ENCODE measurements at regions not wholly inside any gene's neighbourhood (a gene's known extent, or its start where the extent isn't known, plus 50 kb on each side); places are given as distances from the start of the nearest gene placed in this dataset.
"Not testable (repeated sequence)": the region's sequence is repeated elsewhere in the genome, so short reads cannot be mapped to it uniquely, and the experiment has no call there.

DNA sequence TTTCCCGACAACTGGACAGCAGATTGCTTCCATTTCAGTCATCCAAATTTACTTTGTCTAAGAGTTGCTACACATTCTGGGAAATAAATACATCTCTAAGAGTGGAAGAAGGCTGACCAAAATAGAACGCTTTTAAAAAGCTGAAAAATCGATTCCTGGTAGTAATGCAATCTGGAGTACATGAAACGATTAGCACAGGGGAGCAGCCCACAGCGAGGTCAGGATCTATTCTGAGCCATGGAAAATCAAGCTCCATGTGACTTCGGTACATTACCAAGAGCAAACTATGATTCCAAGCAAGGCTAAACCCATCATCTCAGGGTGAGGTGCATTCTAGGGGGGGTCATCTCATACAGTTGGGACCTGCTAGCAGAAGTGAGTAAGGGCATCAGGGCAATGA lies 249.3 kb downstream of the BLID start:
- H3K27ac ChIP-seq, result no peak overlapping the region
- WGBS, 2 donors, result 75 to 83% methylated on average over 6 of the region's 6 CpGs
- H3K9me3 ChIP-seq, result no peaks in the 10 kb centered on the region
- no peaks in the 10 kb centered on the region for H3K27me3 ChIP-seq
- H3K4me3 ChIP-seq, result no peak overlapping the region
- H3K4me1 ChIP-seq, result peaks cover 0 to 3% (median 0%) of the 10 kb centered on the region in 3 donors
- intact Hi-C loops (cut with DNase I), result no loop called here
- H3K36me3 ChIP-seq, result no peaks in the 10 kb centered on the region
- DNase-seq, result no peak
- TF ChIP-seq, protein P1, sequence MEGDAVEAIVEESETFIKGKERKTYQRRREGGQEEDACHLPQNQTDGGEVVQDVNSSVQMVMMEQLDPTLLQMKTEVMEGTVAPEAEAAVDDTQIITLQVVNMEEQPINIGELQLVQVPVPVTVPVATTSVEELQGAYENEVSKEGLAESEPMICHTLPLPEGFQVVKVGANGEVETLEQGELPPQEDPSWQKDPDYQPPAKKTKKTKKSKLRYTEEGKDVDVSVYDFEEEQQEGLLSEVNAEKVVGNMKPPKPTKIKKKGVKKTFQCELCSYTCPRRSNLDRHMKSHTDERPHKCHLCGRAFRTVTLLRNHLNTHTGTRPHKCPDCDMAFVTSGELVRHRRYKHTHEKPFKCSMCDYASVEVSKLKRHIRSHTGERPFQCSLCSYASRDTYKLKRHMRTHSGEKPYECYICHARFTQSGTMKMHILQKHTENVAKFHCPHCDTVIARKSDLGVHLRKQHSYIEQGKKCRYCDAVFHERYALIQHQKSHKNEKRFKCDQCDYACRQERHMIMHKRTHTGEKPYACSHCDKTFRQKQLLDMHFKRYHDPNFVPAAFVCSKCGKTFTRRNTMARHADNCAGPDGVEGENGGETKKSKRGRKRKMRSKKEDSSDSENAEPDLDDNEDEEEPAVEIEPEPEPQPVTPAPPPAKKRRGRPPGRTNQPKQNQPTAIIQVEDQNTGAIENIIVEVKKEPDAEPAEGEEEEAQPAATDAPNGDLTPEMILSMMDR (IDR thresholded peaks at IDR 0.05), result no peak

- WGBS, 2 donors, result 73 to 88% methylated on average over 1 of the region's 1 CpG
- no peak for TF ChIP-seq POLR2A (IDR thresholded peaks at IDR 0.05)
- TF ChIP-seq, protein P1 (IDR thresholded peaks at IDR 0.05), result no peak
- no peaks in the 10 kb centered on the region for H3K36me3 ChIP-seq
Measured at GRCh38 chr11:121864660-121865059, 251.4 kb downstream of the BLID start.

GRCh38 chr11:121863126-121863525 lies 252.9 kb downstream of the BLID start:
- DNase-seq, result no peak
- Histone ChIP-seq H3K9me3 (no peaks in the 10 kb centered on the region), H3K4me3 (no peak overlapping the region), H3K27me3 (no peaks in the 10 kb centered on the region), H3K27ac (no peak overlapping the region), H3K36me3 (no peaks in the 10 kb centered on the region), H3K4me1 (no peaks in the 10 kb centered on the region)
- 62 to 72% methylated on average over 4 of the region's 4 CpGs for WGBS, 2 donors
- intact Hi-C loops (cut with DNase I), result no loop called here
- TF ChIP-seq, protein P1 (IDR thresholded peaks at IDR 0.05), result no peak
- no peak for TF ChIP-seq POLR2A (IDR thresholded peaks at IDR 0.05)

More at GRCh38 chr11:121864660-121865059, 251.4 kb downstream of the BLID start:
- DNase-seq, result no peak
- intact Hi-C loops (cut with DNase I), result no loop called here
- Histone ChIP-seq H3K4me3 (no peak overlapping the region), H3K27ac (no peak overlapping the region), H3K4me1 (no peaks in the 10 kb centered on the region), H3K9me3 (no peaks in the 10 kb centered on the region), H3K27me3 (no peaks in the 10 kb centered on the region)

- H3K9me3 ChIP-seq; H3K36me3 ChIP-seq; H3K4me3 ChIP-seq; intact Hi-C loops (cut with DNase I); H3K4me1 ChIP-seq; H3K27ac ChIP-seq; H3K27me3 ChIP-seq; DNase-seq: not testable (repeated sequence)
- WGBS, 2 donors, result 90 to 100% methylated on average over 1 to 10 of the region's 11 CpGs
Measured at GRCh38 chr11:121855138-121855537, 260.9 kb downstream of the BLID start.

DNA sequence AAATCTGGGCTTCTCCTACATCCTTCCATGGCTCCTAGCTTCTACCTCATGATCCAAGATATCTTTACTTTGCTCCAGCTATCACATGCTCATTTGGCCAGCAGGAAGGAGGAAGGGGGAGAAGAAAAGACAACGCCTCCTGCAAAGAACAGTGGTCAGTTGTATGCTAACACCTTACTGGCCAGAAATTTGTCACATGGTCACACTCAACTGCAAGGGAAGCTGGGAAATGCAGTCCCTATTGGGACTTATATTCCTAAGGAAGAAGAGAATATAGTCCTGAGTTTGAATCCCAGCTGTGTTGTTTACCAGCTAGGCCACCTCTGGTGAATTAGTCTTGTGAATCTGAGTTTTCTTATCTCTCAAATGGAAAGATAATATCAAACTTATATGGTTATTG lies 272.0 kb downstream of the BLID start:
- no peak for TF ChIP-seq POLR2A (IDR thresholded peaks at IDR 0.05)
- TF ChIP-seq, protein P1 (IDR thresholded peaks at IDR 0.05), result no peak
- DNase-seq, result no peak
- Histone ChIP-seq H3K27me3 (no peaks in the 10 kb centered on the region), H3K27ac (no peak overlapping the region), H3K4me1 (peaks cover 0 to 4% (median 0%) of the 10 kb centered on the region in 3 donors), H3K9me3 (no peaks in the 10 kb centered on the region), H3K36me3 (no peaks in the 10 kb centered on the region), H3K4me3 (no peak overlapping the region)
- 77% methylated on average over 1 of the region's 1 CpG; no CpG with 5 or more reads in 1 of the 2 donors for WGBS, 2 donors
- intact Hi-C loops (cut with DNase I), result no loop called here

DNA sequence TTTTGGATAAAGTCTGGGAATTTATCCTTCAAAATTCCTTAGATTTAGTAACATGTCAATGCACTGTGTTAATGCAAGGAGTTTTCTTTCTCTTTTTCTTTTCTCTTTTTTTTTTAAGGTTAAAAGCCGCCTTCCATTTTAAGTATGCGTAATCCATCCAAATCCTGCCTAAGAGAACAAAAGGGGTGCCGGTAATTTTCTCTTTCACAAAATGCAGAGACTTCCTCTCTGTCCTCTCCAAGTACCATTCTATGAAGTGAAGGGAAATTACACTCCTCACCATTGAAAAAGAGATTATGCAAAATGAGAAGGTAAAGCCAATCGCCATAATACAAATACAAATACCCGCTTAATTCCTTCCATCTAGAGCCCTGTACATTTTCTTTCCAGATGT lies 273.8 kb downstream of the BLID start:
- intact Hi-C loops (cut with DNase I), result no loop called here
- Histone ChIP-seq H3K27me3 (no peaks in the 10 kb centered on the region), H3K4me3 (no peak overlapping the region), H3K9me3 (no peaks in the 10 kb centered on the region), H3K4me1 (peaks cover 0 to 4% (median 0%) of the 10 kb centered on the region in 3 donors), H3K36me3 (no peaks in the 10 kb centered on the region), H3K27ac (no peak overlapping the region)
- 87 to 88% methylated on average over 5 of the region's 5 CpGs for WGBS, 2 donors
- no peak for DNase-seq
- TF ChIP-seq POLR2A (IDR thresholded peaks at IDR 0.05), result no peak
- TF ChIP-seq, protein P1 (IDR thresholded peaks at IDR 0.05), result no peak
